Right ventricle myocardium superior (tissue), 1 donor: ENCODE measurements at regions not wholly inside any gene's neighbourhood (a gene's known extent, or its start where the extent isn't known, plus 50 kb on each side); places are given as distances from the start of the nearest gene placed in this dataset.
A peak's percentile ranks its signal among the peaks of the same experiment; 100 is the strongest.

Experiments used
- ATAC-seq: fragments of 200-7000 bp; cut with Tn5 transposase; one replicate; pipeline ENCODE4 v1.9.1; 2020; ENCODE audit warnings: mild to moderate bottlenecking; ENCODE audit not compliant: poor library complexity
- DNase-seq: peaks from one replicate; pipeline ENCODE4 v3.0.0-alpha.2; 2020
- intact Hi-C: fragments of 100-400 bp; cut with DNase I; formaldehyde crosslinking; loops from one replicate; pipeline ENCODE4 v1.11.2; 2022
- donor health status: DM: no; HTN: yes; CAD: no; lungs with severe emphysema.

DNA sequence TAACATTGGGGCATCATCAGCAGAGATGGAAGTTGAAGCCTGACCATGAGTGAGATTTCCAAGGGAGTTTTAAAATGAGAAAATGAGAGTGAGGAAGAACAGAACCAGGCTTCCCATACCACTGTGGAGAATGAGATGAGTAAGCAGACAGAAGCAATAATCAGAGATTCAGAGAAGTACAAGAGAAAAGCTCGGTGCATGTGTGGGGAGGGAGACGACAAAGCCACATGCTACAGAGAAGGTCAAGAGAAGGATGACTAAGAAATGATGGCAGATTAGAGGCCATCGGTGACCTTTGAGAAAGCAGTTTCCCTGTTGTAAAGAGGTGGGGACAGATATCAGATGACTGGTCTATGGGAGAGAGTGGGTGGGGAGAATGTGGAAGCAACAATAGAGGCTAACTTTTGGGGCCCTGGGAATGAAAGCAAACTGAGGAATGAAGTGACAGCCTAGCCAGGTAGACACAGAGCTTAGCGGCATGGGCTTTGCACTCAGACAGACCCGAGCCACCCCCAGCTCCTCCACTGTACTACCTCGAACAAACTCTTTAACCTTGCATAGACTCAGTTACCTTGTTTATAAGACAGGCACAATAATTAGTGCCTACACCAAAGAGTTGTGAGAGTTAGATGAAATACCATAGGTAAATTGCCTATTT lies 207.7 kb downstream of the PIK3R1 start:
- intact Hi-C loops = no loop called here
- ATAC-seq (no peak), DNase-seq (no peak)

DNA sequence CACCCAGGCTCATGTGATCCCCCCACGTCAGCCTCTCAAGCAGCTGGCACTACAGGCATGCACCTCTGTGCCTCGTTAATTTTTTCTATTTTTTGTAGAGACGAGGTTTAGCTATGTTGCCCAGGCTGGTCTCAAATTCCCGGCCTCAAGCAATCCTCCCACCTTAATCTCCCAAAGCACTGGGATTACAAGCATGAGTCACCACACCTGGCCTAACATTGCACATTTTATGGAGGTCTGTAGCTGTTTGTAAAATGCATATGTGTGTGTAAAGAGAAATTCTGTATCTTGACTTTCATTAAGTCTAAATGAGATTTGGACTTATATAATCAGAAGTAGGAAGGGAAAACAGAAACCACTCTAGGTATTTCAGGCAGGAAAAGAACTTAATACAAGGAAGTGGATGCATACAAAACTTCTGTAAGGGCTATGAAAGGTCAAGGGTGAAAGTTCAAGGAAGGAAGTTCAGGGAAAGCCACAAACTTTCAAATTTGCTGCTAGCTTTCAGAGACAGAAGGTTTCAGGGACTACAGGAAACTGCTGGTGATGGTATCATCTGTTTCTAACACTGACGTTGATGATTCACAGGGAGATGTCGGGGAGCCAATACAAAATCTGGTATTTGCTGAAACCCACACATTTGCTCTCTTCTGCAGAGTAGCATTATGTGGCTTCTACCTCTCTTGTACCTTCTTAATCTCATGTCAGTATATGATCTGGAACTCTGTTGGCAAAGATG lies 209.4 kb downstream of the PIK3R1 start:
- ATAC-seq = no peak
- intact Hi-C loops = no loop called here
- no peak for DNase-seq

DNA sequence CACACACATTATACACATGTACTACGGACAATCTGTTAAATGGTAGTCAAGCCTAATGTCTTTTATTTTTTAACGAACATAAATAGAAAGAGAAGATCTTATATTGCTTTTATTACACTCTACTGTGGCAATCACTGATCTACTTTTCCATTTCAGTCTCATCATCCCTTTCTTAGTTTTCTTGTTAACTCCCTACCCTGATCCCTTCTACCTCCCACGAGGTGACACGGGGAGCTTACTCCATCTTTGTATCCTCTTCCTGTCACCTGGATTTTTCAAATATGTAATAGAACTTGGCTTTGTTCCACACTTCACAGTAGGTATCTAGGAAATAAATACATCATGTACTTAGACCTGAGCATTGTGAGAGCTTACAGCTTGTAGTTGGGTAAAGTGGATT lies 211.0 kb downstream of the PIK3R1 start:
- DNase-seq (no peak), ATAC-seq (no peak)
- intact Hi-C loops = no loop called here

DNA sequence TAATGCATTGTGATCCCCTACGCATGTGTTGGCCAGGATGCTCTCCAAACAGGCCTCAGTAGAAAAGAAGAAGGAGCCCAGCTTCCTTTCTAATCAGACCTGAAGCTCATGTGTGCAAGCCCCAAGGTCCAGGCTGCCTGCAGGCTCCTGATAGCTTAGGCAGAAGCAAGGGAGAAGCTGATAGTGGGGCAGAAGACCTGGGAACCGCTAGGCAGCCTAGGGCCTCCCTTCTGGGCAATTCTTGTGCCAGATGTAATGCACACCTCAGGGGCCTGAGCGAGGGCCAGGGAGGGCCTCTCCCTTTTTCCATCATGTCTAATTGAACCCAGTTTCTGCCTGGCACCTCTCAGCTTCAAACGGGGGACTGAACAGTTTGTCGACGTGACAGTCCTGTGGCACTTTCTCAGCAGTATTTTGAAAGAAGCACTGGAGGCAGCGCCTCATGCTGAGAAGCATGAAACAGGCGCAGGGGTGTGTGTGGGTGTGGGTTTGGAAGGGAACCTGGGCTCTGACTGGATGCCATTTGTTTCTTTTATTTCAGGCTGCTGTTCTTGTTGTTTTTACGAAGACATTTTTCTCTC lies 212.8 kb downstream of the PIK3R1 start:
- ATAC-seq (no peak), DNase-seq (no peak)
- intact Hi-C loops = no loop called here

DNA sequence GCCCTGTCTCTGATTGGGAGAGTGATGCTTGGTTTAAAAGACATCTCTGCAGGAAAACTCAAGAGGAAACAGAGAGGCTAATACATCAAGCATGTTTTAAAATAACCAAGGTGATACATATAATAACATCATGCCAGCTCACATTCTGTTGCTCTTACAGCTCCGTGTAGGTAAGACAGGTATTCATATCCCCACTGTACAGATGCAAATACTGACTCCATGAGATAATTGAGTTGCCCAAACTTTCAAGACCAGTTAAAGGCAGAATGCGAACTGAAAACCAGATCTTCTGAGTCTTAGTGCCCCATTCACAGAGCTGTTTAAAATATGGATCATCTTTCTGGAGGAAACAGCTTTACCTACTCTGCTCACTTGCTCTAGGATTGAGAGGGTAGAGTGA lies 214.0 kb downstream of the PIK3R1 start:
- intact Hi-C loops = no loop called here
- DNase-seq (no peak), ATAC-seq (no peak)

DNA sequence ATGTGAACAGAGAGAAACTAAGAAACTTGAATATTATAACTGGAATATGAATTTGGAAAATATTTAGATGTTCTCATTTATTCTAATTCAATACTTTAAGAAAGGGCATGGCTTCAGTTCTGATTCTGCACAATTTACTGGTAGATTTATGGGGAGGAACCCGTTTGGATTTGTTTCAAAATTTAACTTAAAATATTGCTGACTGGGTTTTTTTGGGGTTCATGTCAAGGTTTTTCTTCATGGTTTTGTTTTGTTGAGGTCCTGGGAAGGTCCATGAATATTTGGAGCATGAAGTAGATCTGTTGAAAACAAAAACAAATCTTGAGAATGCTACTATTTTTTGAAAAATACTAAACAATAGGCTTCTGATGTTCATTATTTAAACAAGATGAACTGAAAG lies 214.7 kb downstream of the PIK3R1 start:
- DNase-seq = no peak
- intact Hi-C loops = no loop called here
- no peak for ATAC-seq

DNA sequence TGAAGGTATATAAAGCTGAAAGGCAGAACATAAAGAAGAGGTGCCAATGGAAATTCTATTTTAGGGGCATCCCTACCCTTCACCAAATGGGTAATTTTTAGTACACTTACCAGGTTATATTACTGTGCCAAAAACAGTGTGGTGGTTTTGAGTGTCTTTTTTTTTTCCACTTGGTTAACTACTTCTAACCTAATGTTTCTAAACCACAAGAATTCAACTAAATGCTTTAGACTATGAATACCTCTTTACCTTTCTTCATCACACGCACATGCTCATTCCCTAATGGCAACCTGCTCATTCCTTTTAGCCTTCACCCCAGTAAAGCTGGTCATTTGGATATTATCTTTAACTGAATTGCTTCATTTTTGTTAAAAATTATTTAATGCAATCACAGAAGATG lies 215.6 kb downstream of the PIK3R1 start:
- intact Hi-C loops = no loop called here
- no peak for DNase-seq
- ATAC-seq = no peak

DNA sequence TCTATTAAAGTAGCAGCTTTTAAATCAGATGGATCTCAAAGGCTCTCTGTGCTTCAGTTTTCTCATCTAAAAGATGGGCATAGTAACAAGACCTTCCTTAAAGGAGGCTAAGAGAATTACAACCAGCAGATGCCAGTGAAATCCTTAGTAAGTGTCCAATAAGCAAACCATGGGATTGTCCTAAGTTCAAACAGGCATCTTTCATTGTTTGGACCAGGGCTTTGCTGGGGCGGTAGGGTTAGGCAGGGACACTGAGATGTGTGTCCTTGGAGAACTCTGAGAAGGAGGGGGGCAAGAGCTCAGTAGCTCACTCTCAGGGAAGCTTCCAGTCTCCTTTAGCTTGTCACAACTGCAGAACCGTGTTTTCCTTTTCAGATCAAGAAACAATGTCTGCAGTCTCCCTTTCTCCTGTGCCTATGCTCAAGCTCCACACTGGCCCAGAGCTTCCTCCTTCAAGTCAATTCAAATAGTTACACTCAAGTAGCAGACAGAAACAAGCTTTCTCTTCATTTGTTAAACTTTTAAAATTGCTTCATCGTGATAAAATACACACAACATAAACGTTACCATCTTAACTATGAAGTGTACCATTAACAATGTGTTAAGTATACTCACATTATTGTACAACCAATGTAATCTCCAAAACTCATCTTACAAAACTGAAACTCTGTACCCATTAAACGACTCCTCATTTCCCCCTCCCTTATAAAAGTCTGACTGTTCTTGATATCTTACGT lies 216.2 kb downstream of the PIK3R1 start:
- no peak for ATAC-seq
- intact Hi-C loops = no loop called here
- DNase-seq = no peak

DNA sequence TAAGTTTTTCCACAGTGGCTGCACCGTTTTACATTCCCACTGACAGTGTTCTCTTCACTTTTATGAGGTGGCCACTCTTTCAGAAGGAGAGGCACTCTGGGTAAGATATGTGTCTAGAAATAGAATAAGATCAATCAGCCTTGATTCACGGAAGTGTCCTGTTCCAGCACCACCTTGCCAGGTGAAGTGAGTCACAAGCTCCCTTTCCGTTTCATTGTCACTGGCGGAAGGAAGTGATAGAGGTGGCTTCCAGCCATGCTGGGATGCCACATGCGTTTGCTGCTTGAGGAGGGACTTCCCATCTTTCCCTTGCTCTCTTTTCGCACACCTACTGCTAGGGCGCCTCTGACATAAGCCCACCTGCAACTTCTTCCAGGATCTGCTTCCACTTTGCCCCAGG lies 217.1 kb downstream of the PIK3R1 start:
- ATAC-seq = no peak
- no peak for DNase-seq
- intact Hi-C loops = no loop called here

DNA sequence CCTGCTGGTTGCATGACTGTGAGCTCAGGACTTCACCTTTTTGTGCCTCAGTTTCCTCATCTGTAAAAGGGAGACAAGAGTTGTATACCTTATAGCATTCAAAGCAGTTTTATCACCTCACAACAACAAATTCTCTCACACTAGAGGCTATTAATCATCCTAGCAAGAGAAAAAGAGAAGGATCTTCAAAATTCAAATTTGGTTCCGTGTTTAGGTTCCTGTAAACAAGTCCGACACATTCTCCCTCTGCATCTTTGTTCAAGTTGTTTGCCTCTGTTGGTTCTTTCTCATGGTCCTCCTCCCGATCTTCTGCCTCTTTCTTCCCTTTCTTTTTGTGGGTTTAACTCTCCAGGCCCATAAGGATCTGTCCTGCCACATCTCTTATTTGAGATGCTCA lies 218.0 kb downstream of the PIK3R1 start:
- DNase-seq = no peak
- intact Hi-C loops = no loop called here
- ATAC-seq = no peak

DNA sequence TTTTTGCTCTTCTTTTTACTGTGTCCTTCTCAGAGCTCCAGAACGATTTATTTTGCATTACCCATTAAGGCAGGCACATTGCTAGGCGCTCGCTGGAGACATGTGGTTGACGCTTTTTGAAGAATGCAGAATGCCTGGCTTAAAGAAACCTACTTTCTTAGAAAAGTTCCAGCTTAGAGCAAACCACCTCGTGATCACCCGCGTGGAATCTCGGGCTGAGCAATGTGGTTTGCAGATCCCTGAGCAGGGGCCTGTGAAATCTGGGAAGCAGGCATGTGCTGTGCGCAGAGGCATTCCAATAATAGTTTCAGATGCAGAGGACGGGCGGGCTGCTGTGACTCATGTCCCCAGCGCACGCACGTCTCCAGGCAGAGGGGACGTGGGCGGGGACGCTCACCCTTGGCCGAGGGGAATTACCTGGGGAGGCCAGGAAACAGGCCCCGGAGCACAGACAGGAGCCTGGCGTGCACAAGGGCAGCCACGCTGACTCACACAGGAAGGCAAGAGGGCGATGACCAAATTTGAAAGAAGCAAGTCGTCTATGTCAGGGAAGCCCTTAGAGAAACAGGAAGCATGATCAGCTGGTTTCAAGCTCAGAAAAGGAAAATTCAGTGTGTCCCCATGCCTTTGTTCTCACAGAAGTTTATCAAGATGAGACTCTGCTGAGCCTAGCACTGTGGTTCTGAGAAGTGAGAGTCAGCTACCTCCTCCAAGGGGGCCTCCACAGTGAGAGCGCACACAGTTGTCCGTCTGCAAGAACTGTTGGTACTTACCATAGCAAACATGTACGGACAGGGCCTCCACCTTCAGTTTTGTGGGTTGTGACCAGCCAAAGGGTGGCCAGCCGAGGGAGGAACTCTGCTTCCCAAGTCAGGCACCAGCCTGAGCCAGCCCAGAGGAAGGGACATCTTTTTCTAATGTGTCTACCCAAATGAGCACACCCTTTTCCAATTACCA lies 218.6 kb downstream of the PIK3R1 start:
- intact Hi-C loops = no loop called here
- peak; percentile 94 for ATAC-seq

DNA sequence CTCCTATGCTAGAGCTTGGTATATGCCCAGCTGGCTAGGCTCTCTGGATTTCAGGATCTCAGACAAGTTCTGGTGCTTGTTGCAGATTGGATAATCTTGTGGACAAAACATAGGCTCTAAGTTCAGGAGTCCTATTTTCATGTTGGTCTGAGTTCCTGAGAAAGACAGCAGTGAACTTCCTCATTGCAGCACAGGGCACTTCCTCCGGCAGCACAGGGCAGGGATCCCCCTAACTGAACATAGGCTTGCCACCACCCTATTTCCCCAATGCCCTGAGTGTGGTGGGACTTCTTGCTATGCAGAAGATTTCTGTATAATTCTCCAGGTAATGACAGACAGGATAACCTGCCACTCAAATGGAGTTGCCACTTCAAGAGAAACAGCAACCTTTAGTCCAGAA lies 220.1 kb downstream of the PIK3R1 start:
- DNase-seq = no peak
- intact Hi-C loops = no loop called here
- no peak for ATAC-seq

More for the DNA sequence above, 218.6 kb downstream of the PIK3R1 start:
- peak; percentile 87 for DNase-seq

DNA sequence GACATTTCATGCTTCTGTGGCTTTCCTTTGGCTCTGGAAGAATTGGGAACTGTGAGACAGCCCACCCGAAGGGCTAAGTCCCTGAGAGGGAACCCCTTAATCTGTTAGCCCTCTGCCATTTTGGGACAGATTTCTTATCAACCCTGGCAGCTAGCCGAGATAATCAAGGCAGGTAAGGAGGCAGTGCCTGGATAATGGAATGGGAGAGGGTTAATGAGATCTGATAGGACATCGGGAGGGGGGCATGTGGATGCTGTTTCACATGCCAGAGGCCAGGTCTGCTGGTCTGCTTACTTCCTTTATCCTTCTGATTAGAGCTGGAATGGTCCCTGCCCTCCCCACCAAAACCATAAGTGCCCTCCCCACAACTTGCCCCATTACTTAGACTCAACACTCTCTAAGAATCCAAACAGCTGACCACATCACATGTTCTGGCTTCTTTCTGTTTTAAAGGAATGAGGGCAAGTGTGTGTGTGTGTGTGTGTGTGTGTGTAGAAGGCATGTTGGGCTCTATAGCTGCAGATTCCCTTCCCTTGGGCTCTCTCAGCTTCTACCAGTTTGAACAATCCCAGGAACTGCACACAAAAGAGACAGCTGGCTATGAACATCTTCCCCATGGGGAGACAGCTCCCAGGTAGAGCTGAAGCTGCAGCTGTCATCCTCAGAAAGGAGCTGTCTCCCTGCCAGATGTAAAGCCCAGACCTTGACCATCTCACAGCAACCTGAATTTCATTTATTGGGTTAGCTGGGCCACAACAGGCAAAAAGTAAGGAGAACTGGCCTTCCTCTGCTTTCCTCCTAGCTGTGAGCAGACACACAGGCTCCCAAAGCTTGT lies 221.3 kb downstream of the PIK3R1 start:
- ATAC-seq (no peak), DNase-seq (no peak)
- intact Hi-C loops = no loop called here

DNA sequence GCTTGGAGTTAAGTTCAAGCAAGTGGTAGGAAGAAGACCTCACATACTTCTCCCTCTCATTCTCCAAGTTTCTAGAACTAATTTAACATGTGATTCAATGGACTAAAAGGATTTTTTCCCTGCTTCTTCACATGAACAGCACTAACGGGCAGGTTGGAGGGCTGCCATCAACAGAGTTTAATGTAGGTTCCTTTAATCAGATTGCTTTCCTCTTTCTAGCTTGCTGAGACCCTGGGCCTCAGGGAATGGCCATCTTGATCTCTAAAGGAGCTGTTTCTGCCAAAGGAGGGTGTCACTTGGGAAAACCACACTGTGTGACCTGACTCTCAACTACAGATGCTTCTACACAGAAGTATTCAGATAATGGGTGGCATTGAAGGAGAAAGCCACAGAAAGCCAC lies 223.3 kb downstream of the PIK3R1 start:
- intact Hi-C loops = no loop called here
- ATAC-seq = no peak
- no peak for DNase-seq

DNA sequence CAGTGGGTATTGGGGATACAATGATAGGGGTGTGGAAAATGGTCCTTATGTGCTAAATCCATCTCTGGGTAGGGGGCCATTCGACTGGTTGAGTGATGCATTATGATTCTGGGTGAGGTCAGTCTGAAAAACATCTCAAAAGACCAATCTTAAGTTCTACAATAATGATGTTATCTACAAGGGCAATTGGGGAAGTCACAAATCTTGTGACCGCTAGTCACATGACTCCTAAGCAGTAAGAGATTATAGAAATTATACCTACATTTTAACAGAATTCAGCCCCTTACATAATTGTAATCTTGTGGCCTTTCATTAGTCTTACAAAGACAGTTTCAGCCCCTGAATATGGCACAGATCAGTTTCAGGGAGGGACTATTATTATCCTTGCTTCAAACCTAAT lies 224.7 kb downstream of the PIK3R1 start:
- intact Hi-C loops = no loop called here
- ATAC-seq (no peak), DNase-seq (no peak)

DNA sequence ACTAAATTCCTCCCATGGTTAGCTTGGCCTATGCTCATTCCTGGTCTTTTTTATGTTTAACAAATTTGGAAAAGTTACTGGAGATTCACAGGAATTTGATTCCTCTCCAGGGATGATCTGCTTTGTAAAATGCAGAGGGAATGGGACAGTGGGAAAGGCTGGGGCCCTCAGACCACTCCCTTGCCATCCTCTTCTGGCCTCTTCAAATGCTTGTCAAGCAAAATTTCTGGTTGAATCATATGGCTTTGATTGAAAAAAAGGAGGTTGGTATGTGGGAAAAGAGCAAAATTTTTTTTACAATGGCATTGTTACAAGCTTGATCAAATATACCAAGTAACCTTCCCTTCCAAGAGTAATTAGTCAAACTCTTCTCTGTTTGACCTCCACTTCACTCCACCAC lies 225.1 kb downstream of the PIK3R1 start:
- intact Hi-C loops = no loop called here
- no peak for DNase-seq
- ATAC-seq = no peak

DNA sequence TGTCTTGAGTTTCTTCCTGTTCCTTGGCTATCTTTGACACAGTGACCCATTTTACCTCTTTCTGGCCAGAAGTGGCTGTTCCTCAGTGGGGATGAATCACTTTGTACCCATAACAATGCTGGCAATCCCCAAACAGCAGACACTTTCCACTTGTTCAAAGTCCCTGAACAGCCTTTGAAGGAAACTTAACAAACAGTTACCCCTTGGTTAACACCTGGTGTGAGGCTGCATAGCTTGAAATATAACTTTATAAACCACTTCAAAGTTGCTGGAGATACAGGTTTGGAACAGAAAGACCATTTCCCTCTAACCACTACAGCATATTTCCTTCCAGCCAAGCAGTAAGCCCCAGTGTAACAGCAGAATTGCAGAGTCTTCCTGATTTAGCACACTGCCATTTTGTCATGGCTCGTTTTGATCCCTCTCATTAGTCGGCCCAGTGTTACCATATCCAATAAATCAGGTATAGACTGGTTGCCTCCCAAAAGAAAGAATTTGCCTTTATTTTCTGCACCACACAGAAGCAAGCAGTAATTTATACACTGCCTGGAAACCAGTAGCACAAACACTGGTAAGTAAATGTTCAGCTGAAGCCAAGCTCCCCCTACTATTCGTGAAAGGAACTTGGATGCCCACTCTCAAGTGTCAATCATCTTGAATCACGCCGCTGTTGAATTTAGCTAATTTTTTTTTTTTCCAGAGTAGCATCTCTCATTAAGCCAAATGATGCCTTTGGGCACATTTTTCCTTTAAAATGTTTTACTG lies 225.9 kb downstream of the PIK3R1 start:
- intact Hi-C loops = no loop called here
- DNase-seq (no peak), ATAC-seq (no peak)
